ENCODE measurements at regions not wholly inside any gene's neighbourhood (a gene's known extent, or its start where the extent isn't known, plus 50 kb on each side); places are given as distances from the start of the nearest gene placed in this dataset.

DNA sequence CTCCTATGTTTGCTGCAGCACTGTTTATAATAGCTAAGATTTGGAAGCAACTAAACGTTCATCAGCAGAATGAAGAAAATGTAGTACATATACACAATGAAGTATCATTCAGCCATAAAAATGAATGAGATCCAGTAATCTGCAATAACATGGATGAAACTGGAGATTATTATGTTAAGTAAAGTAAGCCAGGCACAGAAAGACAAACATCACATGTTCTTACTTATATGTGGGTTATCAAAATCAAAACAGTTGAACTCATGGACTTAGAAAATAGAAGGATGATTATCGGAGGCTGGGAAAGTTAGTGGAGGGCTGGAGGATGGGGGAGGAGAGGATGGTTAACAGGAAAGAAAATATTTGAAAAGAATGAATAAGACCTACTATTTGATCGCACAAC is 1017.6 kb downstream of the KCNT2 start:
- DNase-seq (ENCODE audit: insufficient read length, low spot score) (no peak), FAIRE-seq (no peak)

DNA sequence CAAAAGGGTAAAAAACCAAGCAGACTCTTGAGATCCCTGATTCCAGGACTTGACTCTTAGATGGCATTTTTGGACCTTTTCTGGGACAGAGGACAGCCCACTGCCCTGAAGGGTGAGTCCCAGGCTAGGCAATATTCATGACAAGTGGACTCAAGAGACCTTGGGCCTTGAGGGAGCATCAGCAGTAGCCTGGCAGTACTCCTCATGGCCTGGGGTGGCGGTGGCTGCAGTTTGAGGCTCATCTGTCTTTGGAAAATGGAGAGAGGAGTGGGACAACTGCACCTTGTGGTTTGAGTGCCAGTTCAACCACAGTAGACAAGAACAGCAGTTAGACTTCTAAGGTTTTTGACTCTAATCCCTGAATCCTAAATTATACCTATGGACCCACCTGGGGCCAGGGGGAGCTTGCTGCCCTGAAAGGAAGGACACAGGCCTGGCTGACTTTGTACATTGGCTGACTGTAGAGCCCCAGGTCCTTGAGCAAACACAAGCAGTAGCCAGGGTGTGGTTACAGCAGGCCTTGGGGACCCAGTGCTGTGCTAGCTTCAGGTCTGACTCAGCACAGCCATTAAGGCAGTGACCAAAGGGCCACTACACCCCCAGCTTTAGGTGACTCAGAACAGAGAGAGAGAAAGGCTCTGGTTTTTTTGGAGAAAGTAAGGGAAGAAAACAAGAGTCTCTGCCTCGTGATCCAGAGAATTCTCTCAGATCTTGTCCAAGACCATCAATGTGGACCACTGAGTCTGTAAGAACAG is 1023.2 kb downstream of the KCNT2 start:
- no peak for FAIRE-seq

DNA sequence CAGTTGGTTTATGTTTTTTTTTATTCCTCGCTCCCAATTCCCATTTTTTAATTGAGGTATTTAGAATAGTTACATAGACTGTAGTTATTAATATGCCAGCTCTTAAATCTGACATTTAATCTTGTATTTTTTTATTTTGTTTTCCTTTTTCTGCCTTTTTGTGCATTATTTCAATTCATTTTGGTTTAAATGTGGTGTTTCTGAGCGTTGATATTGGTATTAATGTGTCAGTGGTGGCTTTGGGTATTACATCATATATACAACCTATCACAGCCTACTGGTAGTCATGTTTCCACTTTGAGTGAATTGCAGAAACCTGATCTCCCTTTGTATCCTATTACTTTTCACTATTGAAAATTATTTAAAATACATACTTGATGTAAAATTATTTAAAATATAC is 1027.3 kb downstream of the KCNT2 start:
- no peak for DNase-seq (ENCODE audit: insufficient read length, low spot score)
- no peak for FAIRE-seq

More for the DNA sequence above, 1023.2 kb downstream of the KCNT2 start:
- no peak for DNase-seq (ENCODE audit: insufficient read length, low spot score)

DNA sequence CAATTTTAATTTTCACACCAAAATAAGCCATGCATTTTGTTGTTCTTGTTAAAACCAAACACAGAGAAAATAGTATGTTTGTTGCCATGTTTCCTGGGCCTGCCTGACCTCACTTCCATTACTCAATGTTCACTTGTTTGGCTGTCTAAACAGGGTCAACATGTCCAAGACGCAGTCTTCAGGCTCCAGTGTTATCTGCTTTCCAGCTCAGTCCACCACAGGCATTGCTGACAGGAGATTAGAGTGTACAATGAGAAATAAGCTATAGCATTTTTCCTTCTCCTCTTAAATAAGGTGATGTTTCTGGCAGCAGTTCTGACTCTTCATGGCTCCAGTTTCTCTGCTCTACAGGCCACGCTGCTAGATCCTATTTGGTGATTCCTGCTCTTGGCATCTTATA is 1030.5 kb downstream of the KCNT2 start:
- FAIRE-seq = no peak
- no peak for DNase-seq (ENCODE audit: insufficient read length, low spot score)

DNA sequence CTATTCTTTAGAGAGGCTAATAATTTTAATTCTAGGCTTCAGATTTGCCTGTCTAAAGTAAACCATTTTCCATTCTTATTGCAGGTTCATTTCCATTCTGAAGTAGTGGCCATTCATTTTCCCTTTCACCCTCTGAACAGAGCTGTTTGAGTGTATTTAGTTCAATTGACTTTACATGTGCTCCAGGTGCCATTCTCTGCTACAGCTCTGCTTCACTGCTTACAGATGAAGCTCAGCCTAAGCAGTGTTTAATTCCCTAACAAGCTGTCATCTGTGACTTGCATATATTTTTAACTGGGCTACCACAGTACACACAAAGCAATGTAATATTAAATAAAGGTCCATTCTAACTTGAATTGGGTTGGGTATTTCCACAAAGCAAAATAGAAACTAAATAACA is 1031.6 kb downstream of the KCNT2 start:
- FAIRE-seq (no peak), DNase-seq (ENCODE audit: insufficient read length, low spot score) (no peak)

DNA sequence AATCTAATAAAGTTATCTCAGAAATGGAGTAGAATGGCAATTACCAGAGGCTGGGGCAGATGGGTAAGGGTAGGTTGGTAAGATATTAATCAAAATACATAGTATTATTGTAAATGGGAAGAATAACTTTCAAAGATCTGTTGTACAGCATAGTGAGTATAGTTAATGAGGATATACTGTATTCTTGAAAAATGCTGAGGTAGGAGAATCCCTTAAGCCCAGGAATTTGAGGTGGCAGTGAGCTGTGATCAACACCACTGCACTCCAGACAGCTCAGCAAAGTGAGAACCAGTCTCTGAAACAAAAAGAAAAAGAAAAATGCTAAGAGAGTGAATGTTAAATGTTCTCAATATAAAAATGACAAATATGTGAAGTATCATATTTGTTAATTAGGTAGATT is 1033.7 kb downstream of the KCNT2 start:
- FAIRE-seq = no peak
- DNase-seq (ENCODE audit: insufficient read length, low spot score) = no peak

DNA sequence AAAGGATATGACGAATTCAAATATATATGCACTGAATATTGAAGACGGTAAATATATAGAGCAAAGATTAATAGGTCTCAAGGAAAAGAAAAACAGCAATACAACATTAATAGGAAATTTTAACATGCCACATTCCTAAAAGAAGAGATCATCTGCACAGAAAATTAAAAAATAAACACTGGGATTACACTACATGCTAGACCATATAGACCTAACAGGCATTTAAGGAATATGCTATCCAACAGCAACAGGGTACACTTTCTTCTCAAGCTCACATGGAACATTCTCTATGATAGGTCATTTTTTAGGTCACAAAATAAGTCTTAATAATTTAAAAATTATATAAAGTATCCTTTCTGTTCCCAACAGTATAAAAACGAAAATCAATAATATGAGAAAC is 1038.3 kb downstream of the KCNT2 start:
- no peak for FAIRE-seq
- DNase-seq (ENCODE audit: insufficient read length, low spot score) = no peak

DNA sequence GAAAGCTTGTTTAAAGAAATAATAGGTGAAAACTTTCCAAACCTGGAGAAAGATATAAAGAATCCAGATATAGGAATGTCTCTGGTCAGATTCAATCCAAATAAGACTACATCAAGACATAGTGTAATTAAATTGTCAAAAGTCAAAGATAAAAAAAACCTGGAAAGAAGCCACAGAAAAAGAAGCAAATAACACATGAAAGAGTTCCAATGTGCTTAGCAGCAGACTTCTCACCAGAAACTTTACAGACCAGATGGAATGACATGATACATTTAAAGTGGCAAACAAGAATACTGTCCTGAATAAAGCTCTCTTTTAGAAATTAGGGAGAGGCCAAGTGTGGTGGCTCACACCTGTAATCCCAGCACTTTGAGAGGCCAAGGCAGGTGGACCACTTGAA is 1039.9 kb downstream of the KCNT2 start:
- no peak for FAIRE-seq
- DNase-seq (ENCODE audit: insufficient read length, low spot score) = no peak

DNA sequence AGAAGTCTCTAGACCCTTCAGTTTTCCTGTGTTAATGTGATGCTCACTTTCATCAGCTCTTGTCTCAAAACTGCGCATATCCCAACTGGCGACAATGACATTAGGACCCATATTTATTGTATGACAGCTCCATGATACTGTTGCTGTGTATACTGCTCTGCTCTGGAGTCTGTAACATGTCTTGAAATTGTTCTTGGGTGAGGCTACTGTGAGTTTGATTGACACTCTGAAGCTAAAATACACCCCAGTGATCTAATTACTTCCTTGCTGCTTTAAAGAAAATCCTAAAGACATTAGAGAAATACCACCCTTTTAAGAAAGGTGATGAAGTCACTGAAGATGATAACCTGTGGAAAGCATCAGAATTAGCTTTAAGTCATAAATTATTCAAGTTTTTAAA is 1046.2 kb downstream of the KCNT2 start:
- FAIRE-seq = no peak
- no peak for DNase-seq (ENCODE audit: insufficient read length, low spot score)

DNA sequence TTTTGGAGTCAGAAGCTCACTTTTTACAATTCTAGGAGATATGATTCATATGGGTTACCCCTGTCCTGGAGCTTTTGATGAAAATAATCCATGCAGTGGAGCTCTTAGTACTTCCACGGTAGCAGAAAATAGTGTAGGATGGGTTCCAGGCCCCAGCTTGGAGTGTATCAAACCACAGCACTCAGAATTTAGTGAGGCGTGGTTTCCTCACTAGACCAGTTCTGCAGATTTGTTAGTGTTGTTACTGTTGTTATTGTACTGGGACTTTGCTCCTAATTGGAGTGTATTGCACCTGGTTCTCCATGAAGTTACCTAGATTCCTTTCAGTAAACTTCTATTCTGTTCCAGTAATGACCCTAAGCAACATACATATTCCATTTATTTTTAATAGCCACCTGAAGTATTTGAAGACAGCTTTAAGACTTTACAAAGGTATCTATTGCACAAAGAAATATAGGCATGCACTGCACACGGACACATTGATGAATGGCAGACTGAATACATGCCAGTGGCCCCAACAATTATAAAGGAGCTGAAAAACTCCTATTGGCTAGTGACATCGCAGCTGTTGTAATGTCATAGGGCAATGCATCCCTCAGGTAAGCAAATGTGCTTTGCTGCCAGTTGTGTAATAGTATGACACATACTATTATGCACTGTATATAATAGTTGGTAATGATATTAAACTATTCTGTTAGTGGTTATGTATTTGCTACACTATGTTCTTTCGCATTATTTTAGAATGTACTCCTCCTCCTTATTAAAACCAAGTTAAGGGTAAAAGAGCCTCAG is 1058.0 kb downstream of the KCNT2 start:
- FAIRE-seq = no peak
- no peak for DNase-seq (ENCODE audit: insufficient read length, low spot score)

DNA sequence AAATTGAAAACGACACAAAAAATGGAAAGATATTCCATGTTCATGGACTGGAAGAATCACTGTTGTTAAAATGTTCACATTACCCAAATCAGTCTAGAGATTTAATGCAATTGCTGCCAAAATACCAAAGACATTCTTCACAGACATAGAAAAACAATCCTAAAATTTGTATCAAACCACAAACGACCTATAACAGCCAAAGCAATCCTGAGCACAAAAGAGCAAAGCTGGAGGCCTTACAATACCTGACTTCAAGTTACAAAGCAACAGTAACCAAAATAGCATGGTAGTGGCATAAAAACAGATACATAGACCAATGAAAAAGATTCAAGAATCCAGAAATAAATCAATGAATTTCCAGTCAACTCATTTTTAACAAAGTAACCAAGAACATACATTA is 1077.3 kb downstream of the KCNT2 start:
- no peak for DNase-seq (ENCODE audit: insufficient read length, low spot score)
- no peak for FAIRE-seq

DNA sequence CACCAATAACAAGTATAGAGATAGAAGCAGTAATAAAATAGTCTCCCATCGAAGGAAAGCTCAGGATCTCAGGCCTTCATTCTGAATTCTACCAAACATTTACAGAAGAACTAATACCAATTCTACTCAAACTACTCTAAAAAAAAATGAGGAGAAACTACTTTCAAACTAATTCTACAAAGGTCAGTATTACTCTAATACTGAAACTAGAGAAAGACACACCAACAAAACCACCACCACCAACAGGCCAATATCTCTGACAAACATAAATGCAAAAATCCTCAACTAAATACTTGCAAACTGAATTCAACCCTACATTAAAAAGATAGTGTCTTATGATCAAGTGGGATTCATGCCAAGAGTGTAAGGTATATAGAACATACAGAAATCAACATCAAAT is 1078.4 kb downstream of the KCNT2 start:
- DNase-seq (ENCODE audit: insufficient read length, low spot score) = no peak
- FAIRE-seq = no peak

DNA sequence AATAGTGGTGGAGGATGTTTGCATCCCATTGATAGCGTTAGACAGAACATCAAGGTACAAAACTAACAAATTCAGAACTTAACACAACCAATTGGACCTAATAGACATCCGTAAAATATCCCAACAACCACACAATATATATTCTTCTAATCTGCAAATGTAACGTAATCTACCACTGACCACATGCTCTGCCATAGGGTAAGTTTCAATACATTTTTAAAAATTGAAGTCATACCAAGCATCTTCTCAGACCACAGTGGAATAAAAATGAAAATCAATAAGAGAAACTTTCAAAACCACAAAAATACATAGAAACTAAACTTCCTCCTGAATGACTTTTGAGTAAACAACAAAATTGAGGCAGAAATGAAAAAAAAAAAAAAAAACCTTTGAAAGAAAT is 1087.5 kb downstream of the KCNT2 start:
- FAIRE-seq (no peak), DNase-seq (ENCODE audit: insufficient read length, low spot score) (no peak)

DNA sequence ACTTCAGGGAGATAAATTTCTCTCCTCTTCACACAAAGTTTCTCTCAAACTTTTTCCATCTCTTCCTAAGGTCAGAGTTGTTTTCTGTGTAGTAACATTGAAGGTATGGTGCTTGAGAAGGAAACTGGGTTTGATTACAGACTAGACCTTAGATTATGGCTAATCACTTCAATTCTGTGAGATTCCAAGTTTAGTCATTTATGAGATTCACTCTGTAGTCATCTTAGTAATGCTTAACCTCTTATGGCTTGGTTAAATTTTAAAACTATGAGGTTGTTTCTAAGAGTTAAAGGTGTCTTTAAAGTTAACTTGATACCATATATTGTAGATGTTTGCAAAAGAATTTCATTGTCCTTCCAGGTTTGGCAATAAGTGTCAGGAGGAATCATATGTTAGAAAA is 1092.2 kb downstream of the KCNT2 start:
- DNase-seq (ENCODE audit: insufficient read length, low spot score) = no peak

DNA sequence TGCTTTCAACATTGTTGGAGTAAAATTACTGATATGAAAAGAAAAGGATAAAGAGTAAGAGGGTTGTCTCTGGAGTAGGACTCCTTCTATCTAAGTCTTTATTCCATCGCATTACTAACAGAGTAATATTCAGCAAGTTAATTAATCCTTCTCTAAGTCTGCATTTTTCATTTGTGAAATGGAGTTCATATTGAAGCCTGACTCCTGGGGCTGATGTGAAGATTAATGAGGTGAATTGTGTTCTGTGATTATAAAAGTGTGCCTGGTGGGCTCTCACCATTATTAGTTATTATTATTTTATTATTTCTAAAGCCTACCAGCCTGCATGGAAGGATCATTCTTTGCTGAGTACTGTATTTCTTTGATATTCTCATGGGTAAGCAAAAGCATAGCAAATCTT is 1096.7 kb downstream of the KCNT2 start:
- no peak for FAIRE-seq
- no peak for DNase-seq (ENCODE audit: insufficient read length, low spot score)

More for the DNA sequence above, 1092.2 kb downstream of the KCNT2 start:
- no peak for FAIRE-seq

DNA sequence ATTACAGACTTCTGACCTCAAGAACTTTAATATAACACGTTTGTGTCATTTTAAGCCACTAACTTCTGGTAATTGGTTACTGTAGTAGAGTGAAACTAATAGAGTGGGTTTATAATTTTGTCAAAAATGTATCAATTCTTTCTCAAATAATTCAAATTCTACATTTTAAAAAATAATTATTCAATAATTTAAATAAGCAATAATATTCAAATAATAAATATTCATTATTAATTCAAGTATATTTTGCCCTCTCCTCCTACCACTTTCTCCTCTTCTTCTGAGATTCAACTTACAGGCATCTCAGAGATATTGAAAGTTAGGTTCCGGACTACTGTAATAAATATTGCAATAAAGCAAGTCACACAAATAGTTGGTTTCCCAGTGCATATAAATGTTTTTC is 1107.1 kb downstream of the KCNT2 start:
- DNase-seq (ENCODE audit: insufficient read length, low spot score) (no peak), FAIRE-seq (no peak)

DNA sequence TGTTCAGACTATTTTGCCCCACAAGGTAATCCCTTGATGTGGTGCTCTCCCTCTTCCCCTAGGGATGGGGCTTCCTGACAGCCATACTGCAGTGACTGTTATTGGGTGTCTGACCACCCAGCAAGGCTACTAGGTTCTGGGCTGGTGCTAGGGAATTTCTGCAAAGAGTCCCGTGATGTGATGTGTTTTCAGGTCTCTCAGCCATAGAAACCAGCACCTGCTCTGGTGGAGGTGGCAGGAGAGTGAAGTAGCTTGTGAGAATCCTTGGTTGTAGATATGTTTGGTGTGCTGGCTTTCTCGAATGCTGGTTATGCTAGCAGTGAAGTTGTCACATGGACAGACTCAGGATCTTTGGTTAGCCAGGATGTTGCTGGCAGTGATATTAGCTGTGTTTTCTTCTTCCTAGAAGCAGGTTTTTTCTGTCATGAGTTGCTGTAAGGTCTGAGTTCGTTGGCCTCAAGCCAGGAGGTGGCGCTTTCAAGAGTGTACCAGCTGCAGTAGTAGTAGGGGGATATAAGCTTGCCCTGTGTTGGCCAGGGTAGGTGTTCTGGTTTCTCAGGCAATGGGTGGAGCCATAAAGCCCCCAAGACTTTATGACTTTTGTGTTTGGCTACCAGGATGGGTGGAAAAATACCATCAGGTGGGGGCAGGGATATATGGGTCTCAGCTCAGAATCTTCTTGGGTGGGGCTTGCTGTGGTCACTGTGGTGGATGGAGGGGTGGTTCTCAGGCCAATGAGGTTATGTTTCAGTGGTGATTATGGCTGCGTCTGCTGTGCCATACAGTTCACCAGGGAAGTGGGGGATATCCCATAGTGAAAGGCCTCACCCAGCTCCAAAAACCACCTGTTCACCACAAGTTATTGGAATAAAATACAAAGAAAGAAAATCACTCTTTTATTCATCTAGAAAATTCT is 1112.3 kb downstream of the KCNT2 start:
- DNase-seq (ENCODE audit: insufficient read length, low spot score) (no peak), FAIRE-seq (no peak)

DNA sequence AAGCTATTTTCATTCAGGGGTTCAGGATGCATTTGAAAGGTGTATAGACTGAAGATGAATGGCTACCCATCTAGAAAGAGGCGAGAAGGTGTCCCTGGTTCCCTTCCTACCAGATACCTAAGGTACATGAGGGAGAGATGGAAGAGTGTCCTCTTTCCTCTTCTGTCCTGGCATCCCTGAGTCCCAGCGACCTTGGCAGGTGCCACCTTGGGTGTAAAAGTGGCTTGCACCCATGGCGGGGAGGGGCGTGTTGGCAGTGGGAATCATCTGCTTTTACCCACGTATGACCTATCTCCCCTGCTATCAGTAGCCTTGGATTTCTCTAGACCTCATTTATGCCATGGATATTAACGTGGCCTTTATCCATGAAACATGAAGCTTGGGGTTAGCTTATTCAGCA is 1126.1 kb downstream of the KCNT2 start:
- no peak for FAIRE-seq

DNA sequence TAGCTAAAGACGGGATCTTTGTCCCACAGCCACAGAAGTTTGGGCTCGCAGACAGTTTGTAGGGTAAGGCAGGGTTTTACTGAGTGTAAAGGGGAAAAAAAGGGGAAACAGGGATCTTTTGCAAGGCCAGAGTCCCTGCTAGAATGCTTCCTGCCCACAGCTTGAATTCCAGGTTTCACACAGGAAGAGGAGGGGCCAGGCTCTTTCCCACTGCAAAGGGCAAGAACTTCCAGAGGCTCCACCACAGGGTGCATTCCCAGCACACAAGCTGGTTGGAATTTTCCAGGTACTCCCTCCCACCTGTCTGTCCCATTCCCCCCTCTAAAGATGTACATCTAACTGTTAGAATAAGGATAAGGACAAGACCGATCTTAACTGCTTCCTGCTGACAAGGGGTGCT is 1126.9 kb downstream of the KCNT2 start:
- DNase-seq (ENCODE audit: insufficient read length, low spot score) (no peak), FAIRE-seq (no peak)

More for the DNA sequence above, 1126.1 kb downstream of the KCNT2 start:
- DNase-seq (ENCODE audit: insufficient read length, low spot score) = no peak

DNA sequence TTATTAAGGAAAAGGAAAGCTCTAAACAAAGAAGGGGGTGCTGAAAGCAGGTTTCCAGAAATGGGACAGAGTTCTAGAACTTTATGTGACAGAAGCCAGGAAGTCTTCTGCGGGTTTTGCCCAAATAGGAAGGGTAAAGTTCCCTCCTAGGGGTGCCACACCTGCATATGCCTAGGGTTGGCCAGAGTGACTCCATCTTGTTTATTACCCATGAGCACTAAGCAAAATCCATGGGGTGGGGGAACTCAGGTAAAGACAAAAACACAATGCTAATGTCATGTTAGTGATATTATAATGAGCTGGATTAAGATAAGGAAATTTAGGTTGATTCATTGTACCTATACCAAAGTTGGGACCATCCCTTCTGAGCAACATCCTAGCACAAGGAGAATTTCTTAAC is 1132.7 kb downstream of the KCNT2 start:
- DNase-seq (ENCODE audit: insufficient read length, low spot score) (no peak), FAIRE-seq (no peak)

DNA sequence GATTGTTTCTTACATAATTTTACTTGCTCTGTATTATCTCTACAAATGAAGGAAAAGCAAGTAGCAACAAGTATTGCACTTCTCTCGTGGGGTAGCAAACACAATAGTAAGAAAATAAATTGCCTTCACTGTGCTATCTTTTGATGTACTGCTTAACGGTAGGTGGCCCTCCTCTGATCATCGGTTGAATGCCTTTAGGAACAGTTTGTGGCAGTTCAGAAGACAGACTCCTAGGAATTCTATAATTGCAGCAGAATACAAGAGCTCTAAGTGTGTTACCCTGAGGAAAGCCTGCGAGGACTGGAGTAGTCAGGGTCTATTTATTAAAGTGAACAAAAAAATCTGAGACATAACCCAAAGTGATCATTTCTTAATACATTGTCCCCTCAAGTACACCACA is 1135.9 kb downstream of the KCNT2 start:
- FAIRE-seq (no peak), DNase-seq (ENCODE audit: insufficient read length, low spot score) (no peak)

Measured in GM19239 (cell line).